Gastroesophageal sphincter (tissue), 4 donors: ENCODE measurements at regions not wholly inside any gene's neighbourhood (a gene's known extent, or its start where the extent isn't known, plus 50 kb on each side); places are given as distances from the start of the nearest gene placed in this dataset.
"Not testable (repeated sequence)": the region's sequence is repeated elsewhere in the genome, so short reads cannot be mapped to it uniquely, and the experiment has no call there.

Source experiments
- ATAC-seq: fragments of 150-250 bp; one replicate; pipeline ENCODE4 v1.9.1; 2016; ENCODE audit warnings: mild to moderate bottlenecking, moderate library complexity
- H3K27ac ChIP-seq, 4 donors: fragments of 200-600 bp; sonication (generic) in 3 of 4; 1 replicate in 3 of 4; 2 replicates in 1 of 4; pipeline ENCODE4 v1.5.1; 2016 to 2019
- H3K27me3 ChIP-seq: fragments of 200-600 bp; sonication (generic); one replicate; pipeline ENCODE4 v1.5.1; 2019
- H3K36me3 ChIP-seq, 2 donors: fragments of 200-600 bp; sonication (generic); one replicate each; pipeline ENCODE4 v1.5.1; 2019; ENCODE audit warnings: control low read depth in 1 of 2
- H3K4me1 ChIP-seq, 3 donors: fragments of 200-600 bp; sonication (generic); 1 replicate in 2 of 3; 2 replicates in 1 of 3; pipeline ENCODE4 v1.5.1; 2016 to 2019; ENCODE audit warnings: control low read depth in 2 of 3
- H3K4me3 ChIP-seq, 2 donors: fragments of 200-600 bp; sonication (generic); one replicate each; pipeline ENCODE4 v1.5.1; 2019; ENCODE audit warnings: mild to moderate bottlenecking in 1 of 2, moderate library complexity in 1 of 2
- H3K9me3 ChIP-seq, 3 donors: fragments of 200-600 bp; sonication (generic); one replicate each; pipeline ENCODE4 v1.5.1; 2017 to 2019; ENCODE audit warnings: control low read depth in 2 of 3
- CTCF ChIP-seq, 4 experiments: fragments of 200-600 bp in 2 of 4; fragments of 450-650 bp in 2 of 4; sonication (generic) in 1 of 4; IDR thresholded peaks; one replicate each; pipeline ENCODE4 v1.5.1; 2017 to 2019; ENCODE audit warnings: antibody characterized with exemption in 4 of 4, mild to moderate bottlenecking in 2 of 4, moderate library complexity in 2 of 4
- EP300 ChIP-seq: sonication (generic); formaldehyde crosslinking; IDR thresholded peaks from one replicate; pipeline ENCODE4 v1.6.1; 2017; ENCODE audit warnings: antibody characterized with exemption, mild to moderate bottlenecking
- POLR2A ChIP-seq, 2 donors: fragments of 450-650 bp; IDR thresholded peaks; one replicate each; pipeline ENCODE4 v1.6.1; 2017; ENCODE audit warnings: antibody characterized with exemption in 2 of 2, mild to moderate bottlenecking in 2 of 2, moderate library complexity in 1 of 2
- POLR2AphosphoS5 ChIP-seq: sonication (generic); formaldehyde crosslinking; IDR thresholded peaks from one replicate; pipeline ENCODE4 v1.6.1; 2017; ENCODE audit warnings: antibody characterized with exemption
- WGBS, 2 donors: methylation state at CpG; one replicate each; pipeline ENCODE4 v1.1.5; 2018; ENCODE audit warnings: low coverage in 1 of 2; 5-methylcytosine and 5-hydroxymethylcytosine counted together

- Histone ChIP-seq H3K4me3 (no peak overlapping the region), H3K27me3 (no peaks in the 10 kb centered on the region), H3K36me3 (no peaks in the 10 kb centered on the region), H3K9me3 (no peaks in the 10 kb centered on the region), H3K4me1 (no peaks in the 10 kb centered on the region), H3K27ac (no peak overlapping the region)
- TF ChIP-seq POLR2AphosphoS5 (no peak), POLR2A (IDR thresholded peaks at IDR 0.05) (no peak), EP300 (no peak), CTCF (IDR thresholded peaks at IDR 0.05) (no peak)
- no peak for ATAC-seq
Measured at GRCh38 chr6:134621858-134622257, 303.9 kb upstream of the SGK1 start.

GRCh38 chr6:134619789-134620188 is 301.9 kb upstream of the SGK1 start:
- ATAC-seq = no peak
- H3K4me3 ChIP-seq = no peak overlapping the region
- no peak for TF ChIP-seq CTCF (IDR thresholded peaks at IDR 0.05)
- no peak for TF ChIP-seq POLR2AphosphoS5
- no peak for TF ChIP-seq EP300
- TF ChIP-seq POLR2A (IDR thresholded peaks at IDR 0.05) = no peak
- 80 to 85% methylated on average over 4 of the region's 4 CpGs for WGBS, 2 donors
- H3K4me1 ChIP-seq = no peaks in the 10 kb centered on the region
- H3K27me3 ChIP-seq = no peaks in the 10 kb centered on the region
- no peaks in the 10 kb centered on the region for H3K36me3 ChIP-seq
- no peak overlapping the region for H3K27ac ChIP-seq
- no peaks in the 10 kb centered on the region for H3K9me3 ChIP-seq

- Histone ChIP-seq H3K27me3 (no peaks in the 10 kb centered on the region), H3K27ac (no peak overlapping the region), H3K36me3 (no peaks in the 10 kb centered on the region), H3K4me3 (no peak overlapping the region), H3K4me1 (no peaks in the 10 kb centered on the region), H3K9me3 (no peaks in the 10 kb centered on the region)
- TF ChIP-seq CTCF (IDR thresholded peaks at IDR 0.05) (no peak), POLR2AphosphoS5 (no peak), EP300 (no peak), POLR2A (IDR thresholded peaks at IDR 0.05) (no peak)
- 96% methylated on average over 5 of the region's 5 CpGs for WGBS, 2 donors
- ATAC-seq = no peak
Measured at GRCh38 chr6:134619077-134619476, 301.2 kb upstream of the SGK1 start.

GRCh38 chr6:134614606-134615485 is 296.9 kb upstream of the SGK1 start:
- WGBS, 2 donors = 88 to 96% methylated on average over 4 to 5 of the region's 5 CpGs

GRCh38 chr6:134612128-134612527 is 294.2 kb upstream of the SGK1 start:
- not testable (repeated sequence) for H3K4me3 ChIP-seq, H3K27me3 ChIP-seq, H3K36me3 ChIP-seq, H3K4me1 ChIP-seq, H3K27ac ChIP-seq, ATAC-seq, H3K9me3 ChIP-seq
- 80% methylated on average over 1 of the region's 1 CpG; no CpG with 5 or more reads in 1 of the 2 donors for WGBS, 2 donors

More at GRCh38 chr6:134614606-134615485, 296.9 kb upstream of the SGK1 start:
- H3K27ac ChIP-seq = no peak overlapping the region
- no peaks in the 10 kb centered on the region for H3K4me1 ChIP-seq
- no peaks in the 10 kb centered on the region for H3K27me3 ChIP-seq
- H3K36me3 ChIP-seq = no peaks in the 10 kb centered on the region
- no peak for ATAC-seq
- TF ChIP-seq CTCF (IDR thresholded peaks at IDR 0.05) (no peak), POLR2AphosphoS5 (no peak), EP300 (no peak), POLR2A (IDR thresholded peaks at IDR 0.05) (no peak)
- H3K9me3 ChIP-seq = no peaks in the 10 kb centered on the region
- no peak overlapping the region for H3K4me3 ChIP-seq
